Endothelial cell of umbilical vein (primary cell): ENCODE measurements at regions not wholly inside any gene's neighbourhood (a gene's known extent, or its start where the extent isn't known, plus 50 kb on each side); places are given as distances from the start of the nearest gene placed in this dataset.

Experiments used
- CTCF ChIP-seq, 2 donors: IDR thresholded peaks; 1 replicate in 1 of 2; 2 replicates in 1 of 2; pipeline ENCODE4 v1.5.1; 2011; ENCODE audit warnings: low read length in 2 of 2, mild to moderate bottlenecking in 2 of 2, moderate library complexity in 2 of 2, control low read depth in 1 of 2, inconsistent platforms in 1 of 2, low read depth in 1 of 2; ENCODE audit not compliant: insufficient read depth in 1 of 2; ENCODE audit errors: extremely low read depth in 1 of 2
- EZH2 ChIP-seq: IDR thresholded peaks from 2 replicates; pipeline ENCODE4 v1.6.1; 2012; ENCODE audit warnings: borderline replicate concordance, low read depth, mild to moderate bottlenecking, moderate library complexity, low read length, inconsistent platforms; ENCODE audit not compliant: severe bottlenecking
- GATA2 ChIP-seq: IDR thresholded peaks from 2 replicates; pipeline ENCODE4 v1.7.0; 2011; ENCODE audit warnings: low read depth, mild to moderate bottlenecking, moderate library complexity, mixed read lengths, low read length; ENCODE audit not compliant: insufficient read length, insufficient read depth
- JUN ChIP-seq: IDR thresholded peaks from 2 replicates; pipeline ENCODE4 v1.6.1; 2011; ENCODE audit warnings: borderline replicate concordance, low read depth; ENCODE audit not compliant: insufficient read length, insufficient read depth
- MAX ChIP-seq: IDR thresholded peaks from 2 replicates; pipeline ENCODE4 v1.6.1; 2011; ENCODE audit not compliant: insufficient read depth, insufficient read length
- MYC ChIP-seq: IDR thresholded peaks from one replicate; pipeline ENCODE4 v1.6.1; 2011; ENCODE audit warnings: mild to moderate bottlenecking, low read depth, low read length
- POLR2A ChIP-seq: IDR thresholded peaks from 2 replicates; pipeline ENCODE4 v1.6.1; 2012; ENCODE audit warnings: low read depth, mild to moderate bottlenecking, control low read depth, low read length
- POLR2AphosphoS5 ChIP-seq: IDR thresholded peaks from 2 replicates; pipeline ENCODE4 v1.6.1; 2012; ENCODE audit warnings: low read depth, mild to moderate bottlenecking, control low read depth, low read length, moderate library complexity; ENCODE audit not compliant: insufficient read depth

- TF ChIP-seq CTCF (IDR thresholded peaks at IDR 0.05; ENCODE audit: extremely low read depth in 1 of 2, insufficient read depth in 1 of 2, low read depth in 1 of 2, low read length in 2 of 2): no peak
- TF ChIP-seq EZH2: no peak
- TF ChIP-seq POLR2AphosphoS5: no peak
- no peak for TF ChIP-seq POLR2A
- no peak for TF ChIP-seq MAX
- no peak for TF ChIP-seq GATA2
- TF ChIP-seq JUN: no peak
- no peak for TF ChIP-seq MYC
These were observed 158.8 kb downstream of the CEP120 start for GRCh38 chr5:123264394-123264793.
